Gastrocnemius medialis (tissue), 4 donors: ENCODE measurements at regions not wholly inside any gene's neighbourhood (a gene's known extent, or its start where the extent isn't known, plus 50 kb on each side); places are given as distances from the start of the nearest gene placed in this dataset.

Experiments
- ATAC-seq, 2 donors: fragments of 150-250 bp; one replicate each; pipeline ENCODE4 v1.9.1; 2016
- DNase-seq, 2 donors: peaks; one replicate each; pipeline ENCODE4 v3.0.0-alpha.2; 2019
- H3K27ac ChIP-seq, 4 donors: fragments of 200-600 bp; sonication (generic); 1 replicate in 1 of 4; 2 replicates in 3 of 4; pipeline ENCODE4 v1.5.1; 2016 to 2018; ENCODE audit warnings: mild to moderate bottlenecking in 2 of 4, moderate library complexity in 1 of 4
- H3K27me3 ChIP-seq, 3 donors: fragments of 200-600 bp; sonication (generic) in 2 of 3; 1 replicate in 1 of 3; 2 replicates in 2 of 3; pipeline versions ENCODE4 v1.5.1 to v1.6.0; 2016 to 2019; ENCODE audit warnings: mild to moderate bottlenecking in 1 of 3, moderate library complexity in 1 of 3
- H3K36me3 ChIP-seq, 2 donors: fragments of 200-600 bp; sonication (generic) in 1 of 2; one replicate each; pipeline ENCODE4 v1.5.1; 2017 to 2018
- H3K4me1 ChIP-seq, 2 donors: fragments of 200-600 bp; sonication (generic) in 1 of 2; one replicate each; pipeline ENCODE4 v1.5.1; 2016 to 2017; ENCODE audit warnings: mild to moderate bottlenecking in 2 of 2
- H3K4me3 ChIP-seq, 4 donors: fragments of 200-600 bp; sonication (generic) in 3 of 4; 1 replicate in 1 of 4; 2 replicates in 3 of 4; pipeline ENCODE4 v1.5.1; 2016 to 2019; ENCODE audit warnings: mild to moderate bottlenecking in 2 of 4
- H3K9me3 ChIP-seq, 3 donors: fragments of 200-600 bp; sonication (generic) in 2 of 3; 1 replicate in 1 of 3; 2 replicates in 2 of 3; pipeline ENCODE4 v1.5.1; 2016 to 2019
- CTCF ChIP-seq, 5 experiments: fragments of 450-650 bp in 3 of 5; fragments of 200-600 bp in 2 of 5; sonication (generic) in 2 of 5; IDR thresholded peaks in 4 of 5; conservative IDR thresholded peaks in 1 of 5; 1 replicate in 4 of 5; 2 replicates in 1 of 5; pipeline ENCODE4 v1.5.1; 2016 to 2019; ENCODE audit warnings: antibody characterized with exemption in 5 of 5, mild to moderate bottlenecking in 3 of 5, moderate library complexity in 3 of 5
- POLR2A ChIP-seq, 2 donors: fragments of 450-650 bp; IDR thresholded peaks; one replicate each; pipeline ENCODE4 v1.6.1; 2017; ENCODE audit warnings: antibody characterized with exemption in 2 of 2, mild to moderate bottlenecking in 2 of 2, moderate library complexity in 2 of 2
- in situ Hi-C, 4 donors: fragments of 200-750 bp; cut with MboI; loops; one replicate each; pipeline versions ENCODE4 v1.15.0 to v1.8.0; 2017; ENCODE audit warnings: low sequenced_read_pairs in 4 of 4
- intact Hi-C: fragments of 100-400 bp; cut with DNase I; formaldehyde crosslinking; loops from one replicate; pipeline ENCODE4 v1.15.1; 2023; ENCODE audit warnings: low total_unique reads

GRCh38 chr2:11933854-11934253 is 187.4 kb downstream of the LPIN1 start:
- no peak overlapping the region for H3K4me3 ChIP-seq
- H3K4me1 ChIP-seq: no peaks in the 10 kb centered on the region
- H3K27me3 ChIP-seq: no peaks in the 10 kb centered on the region
- in situ Hi-C loops (no loop called here), intact Hi-C loops (no loop called here)
- TF ChIP-seq POLR2A (IDR thresholded peaks at IDR 0.05): no peak
- H3K9me3 ChIP-seq: no peaks in the 10 kb centered on the region
- no peaks in the 10 kb centered on the region for H3K36me3 ChIP-seq
- ATAC-seq (no peak), DNase-seq (no peak)
- no peak overlapping the region for H3K27ac ChIP-seq

- DNase-seq: no peak
- Histone ChIP-seq H3K4me3 (no peak overlapping the region), H3K9me3 (no peaks in the 10 kb centered on the region), H3K27me3 (no peaks in the 10 kb centered on the region), H3K36me3 (no peaks in the 10 kb centered on the region), H3K4me1 (no peaks in the 10 kb centered on the region), H3K27ac (no peak overlapping the region)
- intact Hi-C loops (no loop called here), in situ Hi-C loops (no loop called here)
- TF ChIP-seq POLR2A (IDR thresholded peaks at IDR 0.05) (no peak), CTCF (IDR thresholded peaks at IDR 0.05 in 4 of 5, conservative IDR thresholded peaks at IDR 0.05 in 1 of 5) (no peak)
- no peak for ATAC-seq
These were observed 190.3 kb downstream of the LPIN1 start for GRCh38 chr2:11936761-11937160.

DNA sequence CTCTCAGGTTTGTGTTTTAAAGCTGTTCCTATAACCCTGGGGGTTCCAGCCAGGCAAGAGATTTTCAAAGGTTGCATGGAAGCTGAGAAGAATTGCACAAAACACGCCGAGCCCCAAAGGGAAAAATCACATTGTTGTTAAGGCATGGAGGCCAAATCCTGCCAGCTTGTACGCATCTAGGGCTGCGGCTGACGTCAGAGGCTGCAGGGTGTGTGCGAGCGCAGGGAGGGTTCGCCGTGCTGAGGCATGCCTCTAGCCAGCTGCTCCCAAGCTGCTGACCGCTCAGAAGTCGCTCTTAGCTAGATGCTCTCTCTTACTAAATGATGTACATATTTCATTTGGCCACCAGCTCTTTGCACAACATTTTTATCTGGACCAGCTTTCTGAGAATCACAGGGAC is 191.8 kb downstream of the LPIN1 start:
- no peak for DNase-seq
- TF ChIP-seq CTCF (IDR thresholded peaks at IDR 0.05 in 4 of 5, conservative IDR thresholded peaks at IDR 0.05 in 1 of 5) (no peak), POLR2A (IDR thresholded peaks at IDR 0.05) (no peak)
- no peak overlapping the region for H3K4me3 ChIP-seq
- no peaks in the 10 kb centered on the region for H3K9me3 ChIP-seq
- H3K27me3 ChIP-seq: no peaks in the 10 kb centered on the region
- in situ Hi-C loops (no loop called here), intact Hi-C loops (no loop called here)
- no peak overlapping the region for H3K27ac ChIP-seq
- H3K36me3 ChIP-seq: no peaks in the 10 kb centered on the region
- H3K4me1 ChIP-seq: no peaks in the 10 kb centered on the region
- peak in 1 of 2 donors; percentile 19 for ATAC-seq

DNA sequence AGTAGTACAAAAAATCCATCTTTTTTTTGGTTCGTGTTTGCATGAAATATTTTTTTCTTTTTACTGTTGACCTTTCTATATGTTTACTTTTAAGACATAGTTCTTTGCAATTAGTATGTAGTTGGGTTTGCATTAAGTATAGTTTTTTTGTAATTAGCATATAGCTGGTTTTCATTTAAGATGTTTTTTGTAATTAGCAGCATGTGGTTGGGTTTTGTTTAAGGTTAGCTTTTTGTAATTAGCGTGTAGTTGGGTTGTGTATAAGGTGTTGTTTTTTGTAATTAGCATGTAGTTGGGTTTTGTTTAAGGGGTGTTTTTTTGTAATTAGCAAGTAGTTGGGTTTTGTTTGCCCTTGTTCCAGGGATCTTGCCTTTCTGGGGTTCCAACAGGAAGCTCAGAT is 193.1 kb downstream of the LPIN1 start:
- H3K9me3 ChIP-seq: no peaks in the 10 kb centered on the region
- in situ Hi-C loops (no loop called here), intact Hi-C loops (no loop called here)
- H3K4me1 ChIP-seq: no peaks in the 10 kb centered on the region
- no peaks in the 10 kb centered on the region for H3K36me3 ChIP-seq
- H3K27me3 ChIP-seq: no peaks in the 10 kb centered on the region
- ATAC-seq (no peak), DNase-seq (no peak)
- H3K4me3 ChIP-seq: no peak overlapping the region
- no peak for TF ChIP-seq POLR2A (IDR thresholded peaks at IDR 0.05)
- TF ChIP-seq CTCF (IDR thresholded peaks at IDR 0.05 in 4 of 5, conservative IDR thresholded peaks at IDR 0.05 in 1 of 5): no peak
- H3K27ac ChIP-seq: no peak overlapping the region

- ATAC-seq: no peak
These were observed 193.8 kb downstream of the LPIN1 start for GRCh38 chr2:11940121-11940743.

More at GRCh38 chr2:11940121-11940743, 193.8 kb downstream of the LPIN1 start:
- H3K36me3 ChIP-seq: no peaks in the 10 kb centered on the region
- no peaks in the 10 kb centered on the region for H3K27me3 ChIP-seq
- no peak overlapping the region for H3K4me3 ChIP-seq
- no peak for DNase-seq
- H3K4me1 ChIP-seq: no peaks in the 10 kb centered on the region
- H3K27ac ChIP-seq: no peak overlapping the region
- in situ Hi-C loops (no loop called here), intact Hi-C loops (no loop called here)
- no peaks in the 10 kb centered on the region for H3K9me3 ChIP-seq
- TF ChIP-seq POLR2A (IDR thresholded peaks at IDR 0.05) (no peak), CTCF (IDR thresholded peaks at IDR 0.05 in 4 of 5, conservative IDR thresholded peaks at IDR 0.05 in 1 of 5) (no peak)
